ENCODE measurements at regions not wholly inside any gene's neighbourhood (a gene's known extent, or its start where the extent isn't known, plus 50 kb on each side); places are given as distances from the start of the nearest gene placed in this dataset.

- TF ChIP-seq CTCF (IDR thresholded peaks at IDR 0.05; ENCODE audit: low read depth, low read length, missing input control) (no peak), FOXA2 (IDR thresholded peaks at IDR 0.05) (no peak), FOXA1 (IDR thresholded peaks at IDR 0.05) (no peak), SP1 (IDR thresholded peaks at IDR 0.05) (no peak), JUND (IDR thresholded peaks at IDR 0.05) (no peak), RAD21 (IDR thresholded peaks at IDR 0.05) (no peak), REST (IDR thresholded peaks at IDR 0.05) (no peak), TAF1 (conservative IDR thresholded peaks at IDR 0.05) (no peak), RXRA (IDR thresholded peaks at IDR 0.05) (no peak), ATF3 (IDR thresholded peaks at IDR 0.05) (no peak)
Observed at GRCh38 chr14:100466111-100466856, 120.9 kb downstream of the BEGAIN start.

Data from liver (tissue), 3 donors.